Ascending aorta (tissue), 2 donors: ENCODE measurements at regions not wholly inside any gene's neighbourhood (a gene's known extent, or its start where the extent isn't known, plus 50 kb on each side); places are given as distances from the start of the nearest gene placed in this dataset.

ENCODE experiments used
- DNase-seq, 2 donors: peaks; one replicate each; pipeline ENCODE4 v3.0.0-alpha.2; 2019; ENCODE audit warnings: low spot score in 2 of 2
- H3K27ac ChIP-seq, 2 donors: fragments of 200-600 bp; sonication (generic); one replicate each; pipeline ENCODE4 v1.5.1; 2016 to 2017; ENCODE audit warnings: mild to moderate bottlenecking in 1 of 2
- H3K27me3 ChIP-seq: fragments of 200-600 bp; sonication (generic); one replicate; pipeline ENCODE4 v1.5.1; 2017
- H3K36me3 ChIP-seq, 2 donors: fragments of 200-600 bp; sonication (generic); one replicate each; pipeline ENCODE4 v1.5.1; 2016
- H3K4me1 ChIP-seq, 2 donors: fragments of 200-600 bp; sonication (generic); one replicate each; pipeline ENCODE4 v1.5.1; 2016 to 2017; ENCODE audit warnings: mild to moderate bottlenecking in 1 of 2
- H3K4me3 ChIP-seq, 2 donors: fragments of 200-600 bp; sonication (generic); one replicate each; pipeline ENCODE4 v1.5.1; 2016 to 2017; ENCODE audit warnings: mild to moderate bottlenecking in 1 of 2
- H3K9me3 ChIP-seq, 2 donors: fragments of 200-600 bp; sonication (generic); one replicate each; pipeline ENCODE4 v1.5.1; 2016
- intact Hi-C: fragments of 100-400 bp; cut with DNase I; formaldehyde crosslinking; loops from one replicate; pipeline ENCODE4 v1.15.1; 2023
- TF ChIP-seq, protein P1 (sequence below), 3 experiments: fragments of 200-600 bp in 2 of 3; fragments of 450-650 bp in 1 of 3; sonication (generic) in 2 of 3; IDR thresholded peaks; one replicate each; pipeline ENCODE4 v1.5.1; 2016 to 2019; ENCODE audit warnings: antibody characterized with exemption in 3 of 3, mild to moderate bottlenecking in 1 of 3, moderate library complexity in 1 of 3

DNA sequence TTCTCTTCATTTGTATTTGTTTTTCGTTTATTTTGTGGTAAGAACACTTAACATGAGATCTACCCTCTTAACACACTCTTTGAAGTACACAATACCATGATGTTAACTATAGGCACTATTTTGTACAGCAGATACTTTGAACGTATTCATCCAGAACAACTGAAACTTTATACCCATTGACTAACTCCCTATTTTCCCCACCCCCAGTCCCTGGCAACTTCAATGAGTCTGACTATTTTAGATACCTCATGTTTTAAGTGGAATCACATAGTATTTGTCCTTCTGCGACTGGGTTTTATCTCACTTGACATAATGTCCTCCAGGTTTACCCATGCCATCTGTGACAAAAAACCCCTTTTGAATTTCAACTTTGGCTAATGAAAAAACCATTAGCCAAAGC, 356.3 kb upstream of the CDH20 start:
- Histone ChIP-seq H3K27me3 (no peaks in the 10 kb centered on the region), H3K36me3 (no peaks in the 10 kb centered on the region), H3K27ac (no peak overlapping the region), H3K9me3 (no peaks in the 10 kb centered on the region), H3K4me1 (peaks cover 0 to 23% of the 10 kb centered on the region in 2 donors), H3K4me3 (no peak overlapping the region)
- TF ChIP-seq, protein P1, sequence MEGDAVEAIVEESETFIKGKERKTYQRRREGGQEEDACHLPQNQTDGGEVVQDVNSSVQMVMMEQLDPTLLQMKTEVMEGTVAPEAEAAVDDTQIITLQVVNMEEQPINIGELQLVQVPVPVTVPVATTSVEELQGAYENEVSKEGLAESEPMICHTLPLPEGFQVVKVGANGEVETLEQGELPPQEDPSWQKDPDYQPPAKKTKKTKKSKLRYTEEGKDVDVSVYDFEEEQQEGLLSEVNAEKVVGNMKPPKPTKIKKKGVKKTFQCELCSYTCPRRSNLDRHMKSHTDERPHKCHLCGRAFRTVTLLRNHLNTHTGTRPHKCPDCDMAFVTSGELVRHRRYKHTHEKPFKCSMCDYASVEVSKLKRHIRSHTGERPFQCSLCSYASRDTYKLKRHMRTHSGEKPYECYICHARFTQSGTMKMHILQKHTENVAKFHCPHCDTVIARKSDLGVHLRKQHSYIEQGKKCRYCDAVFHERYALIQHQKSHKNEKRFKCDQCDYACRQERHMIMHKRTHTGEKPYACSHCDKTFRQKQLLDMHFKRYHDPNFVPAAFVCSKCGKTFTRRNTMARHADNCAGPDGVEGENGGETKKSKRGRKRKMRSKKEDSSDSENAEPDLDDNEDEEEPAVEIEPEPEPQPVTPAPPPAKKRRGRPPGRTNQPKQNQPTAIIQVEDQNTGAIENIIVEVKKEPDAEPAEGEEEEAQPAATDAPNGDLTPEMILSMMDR (IDR thresholded peaks at IDR 0.05) = no peak
- intact Hi-C loops = no loop called here
- no peak for DNase-seq

DNA sequence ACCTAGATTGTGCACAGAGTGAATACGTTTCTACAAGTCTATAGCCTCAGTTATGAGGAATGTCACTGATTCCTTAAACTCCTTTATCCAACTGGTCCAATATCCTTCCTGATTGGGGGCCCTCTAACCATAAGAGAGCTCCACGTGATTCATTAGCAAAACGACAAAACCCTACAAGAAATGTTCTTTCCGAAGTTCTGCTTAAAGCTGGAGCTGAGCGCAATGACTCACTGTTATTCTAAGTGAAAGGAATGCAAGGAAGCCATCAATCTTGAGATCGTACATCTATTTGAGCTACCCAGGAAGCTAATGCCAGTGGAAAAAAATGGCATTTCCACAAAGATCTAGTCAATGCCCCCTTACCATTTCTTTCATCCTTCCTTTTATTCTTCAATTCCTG, 354.9 kb upstream of the CDH20 start:
- TF ChIP-seq, protein P1 (IDR thresholded peaks at IDR 0.05) = no peak
- Histone ChIP-seq H3K4me1 (peaks cover 0 to 23% of the 10 kb centered on the region in 2 donors), H3K36me3 (no peaks in the 10 kb centered on the region), H3K27me3 (no peaks in the 10 kb centered on the region), H3K9me3 (no peaks in the 10 kb centered on the region), H3K27ac (peak overlapping the region; percentile 27 to 58), H3K4me3 (no peak overlapping the region)
- intact Hi-C loops = no loop called here
- DNase-seq = no peak

DNA sequence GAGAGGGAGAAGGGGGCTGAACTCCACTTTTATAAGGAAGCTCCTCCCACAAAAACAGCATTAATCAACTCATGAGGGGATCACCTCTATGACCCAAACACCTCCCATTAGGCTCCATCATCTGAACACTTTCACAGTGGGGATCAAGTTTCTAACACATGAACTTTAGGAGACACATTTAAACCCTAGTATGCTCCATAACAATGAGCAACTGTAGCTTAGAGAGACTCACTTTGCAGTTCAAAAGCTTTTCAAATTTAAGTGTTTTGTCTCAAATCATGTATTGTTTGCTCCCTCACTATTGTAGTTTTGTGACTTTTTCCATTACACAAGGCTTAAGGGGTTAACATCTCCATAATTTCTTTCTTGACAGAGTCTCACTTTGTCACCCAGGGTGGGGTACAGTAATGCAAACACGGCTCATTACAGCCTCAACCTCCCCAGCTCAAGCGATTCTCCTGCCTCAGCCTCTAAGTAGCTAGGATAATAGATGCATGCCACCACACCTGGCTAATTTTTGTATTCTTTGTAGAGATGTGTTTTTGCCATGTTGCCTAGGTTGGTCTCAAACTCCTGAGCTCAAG, 352.7 kb upstream of the CDH20 start:
- no peak for DNase-seq
- Histone ChIP-seq H3K4me1 (peaks cover 0 to 23% of the 10 kb centered on the region in 2 donors), H3K36me3 (no peaks in the 10 kb centered on the region), H3K9me3 (no peaks in the 10 kb centered on the region), H3K27me3 (no peaks in the 10 kb centered on the region), H3K4me3 (no peak overlapping the region), H3K27ac (no peak overlapping the region)
- TF ChIP-seq, protein P1 (IDR thresholded peaks at IDR 0.05) = no peak
- intact Hi-C loops = loop anchor here (10.0 kb wide), 1 partner anchor 66 kb away; no protein-coding TSS in a partner anchor

DNA sequence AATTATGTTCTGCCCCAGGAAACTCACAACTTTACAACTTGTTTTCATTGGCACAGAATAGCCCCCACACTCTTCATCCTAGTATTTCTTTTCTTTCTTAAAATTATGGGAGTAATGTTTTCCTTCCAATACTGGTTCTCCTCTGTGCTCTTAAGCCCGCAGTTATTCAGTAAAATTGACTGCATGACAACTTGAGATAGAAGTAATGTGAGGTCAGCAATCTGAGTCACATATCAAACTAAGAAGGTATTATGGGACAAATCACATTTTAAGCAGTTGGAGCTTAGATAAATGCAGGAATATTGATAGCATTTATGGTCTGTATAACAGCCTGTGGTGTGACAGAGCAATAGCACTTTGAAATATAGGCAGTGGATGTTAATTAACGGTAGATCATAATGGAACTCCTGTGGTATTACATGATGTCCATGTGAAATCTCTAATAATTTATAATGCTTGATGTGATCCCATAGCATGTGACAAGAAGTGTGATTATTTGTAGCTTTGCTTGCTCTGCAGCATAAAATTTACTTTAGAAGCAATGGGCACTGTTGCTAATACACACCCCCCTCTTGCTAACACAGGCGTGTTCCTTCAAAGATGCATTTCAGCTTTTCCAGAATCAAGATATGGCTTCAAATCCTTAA, 351.4 kb upstream of the CDH20 start:
- Histone ChIP-seq H3K4me3 (no peak overlapping the region), H3K36me3 (no peaks in the 10 kb centered on the region), H3K27me3 (no peaks in the 10 kb centered on the region), H3K9me3 (no peaks in the 10 kb centered on the region), H3K27ac (peak overlapping the region; percentile 16 to 17), H3K4me1 (peaks cover 0 to 23% of the 10 kb centered on the region in 2 donors)
- DNase-seq = no peak
- TF ChIP-seq, protein P1 (IDR thresholded peaks at IDR 0.05) = no peak
- intact Hi-C loops = loop anchor here (10.0 kb wide), 1 partner anchor 67 kb away; no protein-coding TSS in a partner anchor

DNA sequence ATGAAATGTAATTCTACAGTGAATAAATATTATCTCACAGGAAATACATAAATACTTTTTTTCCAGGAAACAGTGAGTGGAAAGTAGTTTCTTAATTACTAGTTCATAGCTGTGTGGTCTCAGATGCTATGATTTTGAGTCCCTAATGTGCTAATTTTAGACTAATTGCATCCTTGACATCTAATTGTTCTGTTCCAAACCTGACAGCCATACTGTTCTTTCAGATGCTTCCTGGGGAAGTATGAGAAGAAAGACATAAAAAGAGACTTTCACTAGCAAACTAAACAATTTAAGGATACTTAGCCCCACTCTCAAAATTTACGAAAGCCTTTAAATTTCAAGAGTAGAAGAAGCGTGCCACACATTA, 350.9 kb upstream of the CDH20 start:
- intact Hi-C loops = loop anchor here (10.0 kb wide), 1 partner anchor 68 kb away; no protein-coding TSS in a partner anchor
- H3K9me3 ChIP-seq = no peaks in the 10 kb centered on the region
- peaks cover 0 to 23% of the 10 kb centered on the region in 2 donors for H3K4me1 ChIP-seq
- H3K36me3 ChIP-seq = no peaks in the 10 kb centered on the region
- no peak overlapping the region for H3K27ac ChIP-seq
- TF ChIP-seq, protein P1 (IDR thresholded peaks at IDR 0.05) = no peak
- H3K27me3 ChIP-seq = no peaks in the 10 kb centered on the region
- no peak for DNase-seq
- H3K4me3 ChIP-seq = no peak overlapping the region
